NT2/D1 (cell line): ENCODE measurements at regions not wholly inside any gene's neighbourhood (a gene's known extent, or its start where the extent isn't known, plus 50 kb on each side); places are given as distances from the start of the nearest gene placed in this dataset.

ENCODE experiments used
- SUZ12 ChIP-seq: IDR thresholded peaks from 2 replicates; pipeline ENCODE4 v1.6.1; 2011; ENCODE audit not compliant: insufficient read length, insufficient read depth; ENCODE audit errors: extremely low read depth
- YY1 ChIP-seq: IDR thresholded peaks from 2 replicates; pipeline ENCODE4 v1.6.1; 2011; ENCODE audit not compliant: insufficient read length, insufficient read depth
- ZNF274 ChIP-seq: IDR thresholded peaks from 2 replicates; pipeline ENCODE4 v1.6.1; 2011; ENCODE audit warnings: mild to moderate bottlenecking, low read depth, low read length

GRCh38 chr13:75016225-75016624 is 465.7 kb downstream of the TBC1D4 start:
- TF ChIP-seq SUZ12 (no peak), YY1 (no peak), ZNF274 (no peak)
